ENCODE measurements at regions not wholly inside any gene's neighbourhood (a gene's known extent, or its start where the extent isn't known, plus 50 kb on each side); places are given as distances from the start of the nearest gene placed in this dataset.
"Not testable (repeated sequence)": the region's sequence is repeated elsewhere in the genome, so short reads cannot be mapped to it uniquely, and the experiment has no call there.

DNA sequence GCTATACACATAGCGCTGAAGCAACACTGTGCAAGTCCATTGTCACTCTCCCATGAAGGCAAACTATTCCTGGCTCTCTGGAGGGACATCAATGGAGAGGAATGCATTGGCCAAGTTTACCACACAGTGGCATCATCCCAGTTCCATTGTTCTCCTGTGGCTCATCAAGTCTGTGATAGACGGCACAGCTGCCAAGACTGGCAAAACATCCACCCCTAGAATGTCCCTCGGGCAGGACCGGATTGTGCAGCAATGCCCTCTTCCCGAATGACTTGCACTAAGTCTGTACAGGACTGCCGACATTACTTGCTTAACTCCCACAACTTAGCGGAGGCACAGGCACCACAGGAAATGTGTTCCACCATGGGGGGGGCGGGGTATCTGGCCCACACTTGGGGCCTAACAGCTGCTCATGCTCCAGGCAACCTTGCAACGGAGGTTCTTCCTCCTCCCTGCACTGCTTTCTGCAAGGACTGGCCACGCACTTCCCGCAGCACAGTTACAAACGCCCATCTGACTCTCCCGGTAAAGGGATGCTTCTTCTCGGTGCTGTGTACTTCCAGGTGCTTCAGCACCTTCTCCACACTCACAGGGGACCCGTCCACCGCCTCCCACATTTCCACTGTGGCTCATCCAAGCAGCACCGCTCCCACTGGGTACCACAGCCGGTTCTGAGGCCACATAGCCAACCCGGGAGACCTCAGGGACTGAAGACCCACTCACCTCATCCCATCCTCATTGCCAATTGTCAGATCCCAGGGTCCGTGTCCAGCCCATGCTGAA lies 1309.6 kb upstream of the RAG2 start:
- H3K4me3 ChIP-seq (replicated peaks; ENCODE audit: low read depth, low read length), result no peak overlapping the region

DNA sequence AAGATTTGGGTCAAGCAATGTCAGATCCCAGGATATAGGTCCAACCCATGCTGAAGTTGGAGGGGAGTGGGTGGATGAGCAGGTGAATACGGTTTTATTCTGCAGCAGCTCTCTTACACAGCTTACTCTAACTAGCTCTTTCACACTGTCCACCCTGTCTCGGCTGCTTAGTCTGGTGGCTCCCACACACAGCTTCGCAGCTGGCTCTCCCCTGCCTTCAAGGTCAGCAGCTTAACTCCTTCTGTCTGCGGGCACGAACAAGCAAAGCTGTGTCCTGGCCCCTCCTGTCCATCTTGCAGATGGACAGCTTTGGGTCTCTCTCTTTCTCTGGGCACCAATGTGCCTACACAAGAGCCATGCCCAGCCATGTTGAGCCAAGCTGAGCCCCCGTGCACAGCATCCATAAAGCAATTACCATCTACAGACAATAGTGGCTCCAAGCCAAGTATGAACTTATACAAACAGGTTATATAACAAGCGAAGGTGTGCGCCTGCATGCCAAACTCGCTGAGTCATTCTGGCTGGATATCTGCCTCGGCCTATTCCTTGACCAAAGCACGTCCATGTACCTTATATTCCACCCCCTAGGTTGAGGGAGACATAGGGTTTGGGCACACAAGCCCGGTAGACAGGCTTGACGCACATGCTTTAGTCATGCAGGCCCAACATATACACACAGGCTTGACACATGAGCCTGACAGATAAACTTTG lies 1307.8 kb upstream of the RAG2 start:
- Histone ChIP-seq H3K27me3 (replicated peaks; ENCODE audit: control insufficient read depth, insufficient read depth, low read length) (no peaks in the 10 kb centered on the region), H3K36me3 (ENCODE audit: control insufficient read depth, insufficient read depth, low read length) (no peaks in the 10 kb centered on the region), H3K4me3 (replicated peaks; ENCODE audit: low read depth, low read length) (no peak overlapping the region)
- DNase-seq (ENCODE audit: extremely low read depth, insufficient read length), result no peak
- TF ChIP-seq, protein P1, sequence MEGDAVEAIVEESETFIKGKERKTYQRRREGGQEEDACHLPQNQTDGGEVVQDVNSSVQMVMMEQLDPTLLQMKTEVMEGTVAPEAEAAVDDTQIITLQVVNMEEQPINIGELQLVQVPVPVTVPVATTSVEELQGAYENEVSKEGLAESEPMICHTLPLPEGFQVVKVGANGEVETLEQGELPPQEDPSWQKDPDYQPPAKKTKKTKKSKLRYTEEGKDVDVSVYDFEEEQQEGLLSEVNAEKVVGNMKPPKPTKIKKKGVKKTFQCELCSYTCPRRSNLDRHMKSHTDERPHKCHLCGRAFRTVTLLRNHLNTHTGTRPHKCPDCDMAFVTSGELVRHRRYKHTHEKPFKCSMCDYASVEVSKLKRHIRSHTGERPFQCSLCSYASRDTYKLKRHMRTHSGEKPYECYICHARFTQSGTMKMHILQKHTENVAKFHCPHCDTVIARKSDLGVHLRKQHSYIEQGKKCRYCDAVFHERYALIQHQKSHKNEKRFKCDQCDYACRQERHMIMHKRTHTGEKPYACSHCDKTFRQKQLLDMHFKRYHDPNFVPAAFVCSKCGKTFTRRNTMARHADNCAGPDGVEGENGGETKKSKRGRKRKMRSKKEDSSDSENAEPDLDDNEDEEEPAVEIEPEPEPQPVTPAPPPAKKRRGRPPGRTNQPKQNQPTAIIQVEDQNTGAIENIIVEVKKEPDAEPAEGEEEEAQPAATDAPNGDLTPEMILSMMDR (IDR thresholded peaks at IDR 0.05; ENCODE audit: insufficient read depth, low read length, poor library complexity, severe bottlenecking), result no peak

More for the DNA sequence above, 1309.6 kb upstream of the RAG2 start:
- H3K27me3 ChIP-seq (replicated peaks; ENCODE audit: control insufficient read depth, insufficient read depth, low read length), result no peaks in the 10 kb centered on the region
- DNase-seq (ENCODE audit: extremely low read depth, insufficient read length), result no peak
- TF ChIP-seq, protein P1 (IDR thresholded peaks at IDR 0.05; ENCODE audit: insufficient read depth, low read length, poor library complexity, severe bottlenecking), result no peak
- no peaks in the 10 kb centered on the region for H3K36me3 ChIP-seq (ENCODE audit: control insufficient read depth, insufficient read depth, low read length)

DNA sequence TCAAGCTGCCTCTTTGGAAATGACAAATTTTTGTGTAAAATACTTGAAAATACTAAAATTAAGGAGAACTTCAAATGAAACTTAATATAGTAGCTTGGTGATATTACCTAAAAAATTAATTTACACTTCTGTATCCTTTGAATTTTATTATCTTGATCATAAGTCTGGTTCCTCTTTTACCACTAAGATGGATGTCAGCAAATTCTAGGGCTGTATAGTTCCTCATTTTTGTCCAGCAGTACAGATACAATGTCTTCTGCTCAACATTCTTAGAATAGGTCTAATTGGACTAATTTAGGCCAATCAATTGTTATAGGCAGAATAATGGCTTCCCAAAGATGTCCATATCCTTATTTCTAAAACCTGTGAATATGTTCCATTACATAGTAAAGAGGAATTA lies 1298.0 kb upstream of the RAG2 start:
- no peak overlapping the region for H3K4me3 ChIP-seq (replicated peaks; ENCODE audit: low read depth, low read length)
- no peak for DNase-seq (ENCODE audit: extremely low read depth, insufficient read length)
- H3K27me3 ChIP-seq (replicated peaks; ENCODE audit: control insufficient read depth, insufficient read depth, low read length), result no peaks in the 10 kb centered on the region
- no peaks in the 10 kb centered on the region for H3K36me3 ChIP-seq (ENCODE audit: control insufficient read depth, insufficient read depth, low read length)
- TF ChIP-seq, protein P1 (IDR thresholded peaks at IDR 0.05; ENCODE audit: insufficient read depth, low read length, poor library complexity, severe bottlenecking), result no peak

DNA sequence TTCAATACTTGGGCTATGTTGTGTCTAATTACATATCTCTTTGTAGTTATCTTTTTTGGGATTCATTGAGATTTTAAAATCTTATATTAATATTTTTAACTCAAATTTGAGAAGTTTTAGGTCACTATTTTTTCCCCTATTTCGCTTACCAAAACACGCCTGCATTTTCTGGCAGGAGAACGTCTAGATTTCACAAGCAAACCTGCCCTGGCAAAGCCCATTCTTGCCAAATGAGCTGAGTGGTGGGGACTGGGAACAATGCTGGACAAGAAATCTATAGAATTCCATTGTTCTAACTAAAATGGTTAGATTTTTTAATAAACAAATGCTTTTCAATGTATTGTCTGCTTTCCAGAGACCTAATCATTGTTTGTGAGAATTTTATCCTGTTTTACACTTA lies 1283.7 kb upstream of the RAG2 start:
- TF ChIP-seq, protein P1 (IDR thresholded peaks at IDR 0.05; ENCODE audit: insufficient read depth, low read length, poor library complexity, severe bottlenecking), result no peak
- Histone ChIP-seq H3K36me3 (ENCODE audit: control insufficient read depth, insufficient read depth, low read length) (no peaks in the 10 kb centered on the region), H3K27me3 (replicated peaks; ENCODE audit: control insufficient read depth, insufficient read depth, low read length) (no peaks in the 10 kb centered on the region), H3K4me3 (replicated peaks; ENCODE audit: low read depth, low read length) (no peak overlapping the region)
- no peak for DNase-seq (ENCODE audit: extremely low read depth, insufficient read length)

DNA sequence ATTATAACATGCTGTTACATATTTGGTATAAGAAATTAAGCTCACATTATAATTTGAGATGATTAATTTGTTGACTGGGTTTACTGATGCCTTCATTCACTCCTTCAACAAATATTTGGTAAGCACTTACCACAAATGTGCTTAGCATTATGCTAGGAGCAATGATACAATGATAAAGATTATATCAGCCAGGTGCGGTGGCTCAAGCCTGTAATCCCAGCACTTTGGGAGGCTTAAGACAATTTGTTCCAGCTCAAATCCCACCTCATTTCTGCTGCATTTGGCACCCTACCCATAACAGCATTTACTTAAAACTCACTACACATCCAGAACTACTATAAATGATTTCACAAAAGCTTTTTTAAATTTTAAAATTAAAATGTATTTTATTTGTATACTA lies 1263.6 kb upstream of the RAG2 start:
- Histone ChIP-seq H3K36me3 (ENCODE audit: control insufficient read depth, insufficient read depth, low read length) (no peaks in the 10 kb centered on the region), H3K4me3 (replicated peaks; ENCODE audit: low read depth, low read length) (no peak overlapping the region), H3K27me3 (replicated peaks; ENCODE audit: control insufficient read depth, insufficient read depth, low read length) (no peaks in the 10 kb centered on the region)
- TF ChIP-seq, protein P1 (IDR thresholded peaks at IDR 0.05; ENCODE audit: insufficient read depth, low read length, poor library complexity, severe bottlenecking), result no peak
- DNase-seq (ENCODE audit: extremely low read depth, insufficient read length), result no peak

DNA sequence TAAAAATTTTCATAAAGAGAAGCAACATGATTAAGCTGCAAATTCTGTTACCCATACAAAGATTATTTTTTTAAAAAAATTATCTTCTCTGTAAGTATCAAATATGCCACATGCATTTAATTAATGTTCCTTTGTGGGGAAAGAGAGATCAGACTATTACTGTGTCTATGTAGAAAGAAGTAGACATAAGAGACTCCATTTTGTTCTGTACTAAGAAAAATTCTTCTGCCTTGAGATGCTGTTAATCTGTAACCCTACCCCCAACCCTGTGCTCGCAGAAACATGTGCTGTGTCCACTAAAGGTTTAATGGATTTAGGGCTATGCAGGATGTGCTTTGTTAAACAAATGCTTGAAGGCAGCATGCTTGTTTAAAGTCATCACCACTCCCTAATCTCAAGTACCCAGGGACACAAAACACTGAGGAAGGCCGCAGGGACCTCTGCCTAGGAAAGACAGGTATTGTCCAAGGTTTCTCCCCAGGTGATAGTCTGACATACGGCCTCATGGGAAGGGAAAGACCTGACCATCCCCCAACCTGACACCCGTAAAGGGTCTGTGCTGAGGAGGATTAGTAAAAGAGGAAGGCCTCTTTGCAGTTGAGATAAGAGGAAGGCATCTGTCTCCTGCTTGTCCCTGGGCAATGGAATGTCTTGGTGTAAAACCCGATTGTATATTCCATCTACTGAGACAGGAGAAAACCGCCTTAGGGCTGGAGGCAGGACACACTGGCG lies 1260.9 kb upstream of the RAG2 start:
- DNase-seq (ENCODE audit: extremely low read depth, insufficient read length); H3K4me3 ChIP-seq (replicated peaks; ENCODE audit: low read depth, low read length); H3K36me3 ChIP-seq (ENCODE audit: control insufficient read depth, insufficient read depth, low read length); H3K27me3 ChIP-seq (replicated peaks; ENCODE audit: control insufficient read depth, insufficient read depth, low read length): not testable (repeated sequence)

Data from GM06990 (cell line).